GM04503 (cell line): ENCODE measurements at regions not wholly inside any gene's neighbourhood (a gene's known extent, or its start where the extent isn't known, plus 50 kb on each side); places are given as distances from the start of the nearest gene placed in this dataset.
A peak's percentile ranks its signal among the peaks of the same experiment; 100 is the strongest.

Experiments
- DNase-seq: peaks from one replicate; pipeline ENCODE4 v3.0.0-alpha.2; 2012; ENCODE audit warnings: low read depth

DNA sequence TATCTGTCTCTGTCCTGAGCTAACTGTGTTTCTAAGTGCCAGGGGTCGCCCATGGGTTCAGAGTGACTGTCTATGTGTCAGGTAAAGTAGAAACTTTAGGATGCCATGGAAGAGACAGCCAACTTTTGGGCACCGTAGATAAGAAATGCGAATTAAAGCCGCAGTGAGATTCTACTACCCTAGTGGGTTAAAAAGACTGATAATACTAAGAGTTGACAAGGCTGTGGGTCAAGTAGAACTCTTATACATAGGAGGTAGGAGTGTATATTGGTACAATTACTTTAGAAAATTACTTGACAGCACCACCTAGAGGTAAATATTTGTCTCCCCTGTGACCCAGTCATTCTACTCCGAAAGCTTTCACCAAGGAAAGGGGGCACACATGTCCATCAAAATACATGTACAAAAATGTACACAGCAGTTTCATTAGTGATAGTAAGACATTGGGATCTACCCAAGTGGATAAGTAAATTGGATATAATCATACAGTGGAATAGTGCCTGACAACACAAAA, 371.3 kb downstream of the SLC4A3 start:
- no peak for DNase-seq

DNA sequence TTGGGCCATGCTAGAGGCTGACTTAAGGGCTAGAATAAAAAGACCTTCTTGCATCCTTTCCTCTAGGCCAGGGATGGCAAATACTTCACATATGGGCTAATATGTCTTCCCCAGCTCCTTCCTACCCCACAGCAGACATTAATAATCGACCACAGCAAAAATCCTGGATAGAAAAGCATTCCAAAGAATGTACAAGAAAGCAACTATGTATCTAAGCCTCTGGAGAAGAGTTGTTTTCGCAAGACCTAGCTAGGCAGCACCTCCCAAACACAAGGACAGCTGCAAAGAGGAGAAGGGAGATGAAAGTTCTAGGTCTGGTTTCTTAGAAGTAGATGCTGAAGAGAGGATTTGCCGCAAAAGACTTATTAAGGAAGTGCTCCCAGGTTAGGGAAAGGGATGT, 372.6 kb downstream of the SLC4A3 start:
- no peak for DNase-seq

DNA sequence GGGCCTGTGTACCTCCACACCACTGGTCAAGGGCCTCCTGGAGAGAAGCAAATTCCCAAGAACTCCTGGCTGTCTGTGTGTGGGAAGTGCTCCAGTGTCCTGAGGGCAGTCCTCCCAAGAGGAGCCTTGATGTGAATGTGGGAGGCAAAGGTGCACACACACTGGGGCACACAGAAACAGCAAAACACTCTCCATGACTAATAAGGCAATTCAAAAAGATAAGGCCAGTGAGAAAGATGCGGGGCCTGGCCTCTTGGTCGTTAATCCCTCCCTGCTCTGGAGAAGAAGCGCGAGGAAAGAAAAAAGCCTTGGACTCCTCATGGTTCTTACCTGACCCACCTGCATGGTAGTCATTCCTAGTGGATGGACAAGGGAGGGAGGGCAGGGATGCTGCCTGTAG, 373.2 kb downstream of the SLC4A3 start:
- no peak for DNase-seq

DNA sequence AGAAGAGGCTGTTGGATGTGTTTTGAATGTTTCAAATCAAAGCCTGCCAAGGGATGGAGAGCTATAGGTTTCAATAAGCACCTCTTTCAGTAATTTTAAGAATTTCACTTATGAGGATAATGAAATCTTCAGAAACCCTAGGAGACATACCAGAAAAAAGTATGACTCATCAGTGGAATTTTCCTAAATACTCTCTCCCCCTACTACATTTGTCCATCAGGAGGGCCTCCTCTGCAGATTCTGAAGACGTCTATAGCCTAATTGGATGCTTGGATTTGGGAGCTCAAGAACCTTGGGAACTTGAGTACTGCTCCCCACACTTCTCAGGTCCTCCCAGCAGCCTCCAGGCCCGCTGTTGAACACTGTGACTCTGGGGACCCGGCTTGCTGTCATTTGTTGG, 374.3 kb downstream of the SLC4A3 start:
- DNase-seq: no peak

DNA sequence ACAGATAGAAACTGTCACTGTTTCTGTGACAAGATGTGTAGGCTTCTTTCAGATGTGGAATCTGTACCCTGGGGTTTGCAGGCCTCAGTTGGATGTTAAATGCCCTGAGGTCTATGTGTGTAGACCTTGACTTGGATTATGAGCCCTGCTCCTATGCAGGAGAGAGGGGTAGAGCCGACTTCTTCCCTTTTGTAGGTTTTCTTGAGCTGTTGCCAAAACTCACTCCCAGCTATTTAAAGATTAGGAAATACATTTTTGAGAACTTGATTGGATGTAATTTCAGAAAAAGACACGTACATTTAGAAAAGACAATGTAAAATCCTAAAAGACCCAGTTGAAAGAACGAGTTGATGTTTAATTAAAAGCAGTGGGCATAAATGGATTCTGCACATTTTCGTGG, 374.8 kb downstream of the SLC4A3 start:
- DNase-seq: no peak

DNA sequence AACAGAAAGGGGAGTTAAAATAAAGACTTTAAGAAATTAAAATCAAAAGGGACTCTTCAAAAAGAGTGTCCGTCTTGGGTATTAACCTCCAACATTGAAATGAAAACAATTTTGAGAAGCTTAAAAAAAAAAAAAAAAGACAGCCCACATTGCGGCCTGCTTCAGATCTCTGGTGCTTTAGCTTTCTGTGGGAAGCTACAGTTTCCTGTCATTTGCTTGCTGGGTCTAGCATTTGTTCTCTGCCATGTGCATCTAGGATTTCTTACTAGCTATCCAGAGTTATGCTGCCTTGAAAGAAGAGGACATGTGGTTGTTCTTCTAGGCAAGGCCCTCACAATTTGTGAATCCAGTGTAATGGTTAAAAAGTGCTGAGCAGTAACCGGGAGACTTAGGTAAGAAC, 375.3 kb downstream of the SLC4A3 start:
- DNase-seq: no peak

DNA sequence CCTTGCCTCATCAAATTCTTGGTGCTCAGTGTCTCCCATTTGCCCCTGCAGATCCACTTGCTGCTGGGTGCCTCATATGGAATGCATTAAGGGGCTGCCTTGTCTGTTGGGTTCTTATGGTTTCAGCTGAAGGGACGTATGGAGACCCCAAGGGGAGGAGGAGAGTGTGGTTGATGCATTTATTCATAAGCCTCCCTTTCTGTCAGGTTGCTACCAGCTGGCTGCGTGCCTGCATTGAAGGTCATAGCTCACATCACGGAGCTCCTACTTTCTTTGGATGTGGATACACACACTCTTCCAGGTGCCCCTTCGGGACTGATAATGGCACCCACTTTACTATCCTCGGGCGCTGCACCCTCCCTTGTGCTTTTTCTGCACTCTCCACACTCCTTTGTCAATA, 377.9 kb downstream of the SLC4A3 start:
- DNase-seq: no peak

DNA sequence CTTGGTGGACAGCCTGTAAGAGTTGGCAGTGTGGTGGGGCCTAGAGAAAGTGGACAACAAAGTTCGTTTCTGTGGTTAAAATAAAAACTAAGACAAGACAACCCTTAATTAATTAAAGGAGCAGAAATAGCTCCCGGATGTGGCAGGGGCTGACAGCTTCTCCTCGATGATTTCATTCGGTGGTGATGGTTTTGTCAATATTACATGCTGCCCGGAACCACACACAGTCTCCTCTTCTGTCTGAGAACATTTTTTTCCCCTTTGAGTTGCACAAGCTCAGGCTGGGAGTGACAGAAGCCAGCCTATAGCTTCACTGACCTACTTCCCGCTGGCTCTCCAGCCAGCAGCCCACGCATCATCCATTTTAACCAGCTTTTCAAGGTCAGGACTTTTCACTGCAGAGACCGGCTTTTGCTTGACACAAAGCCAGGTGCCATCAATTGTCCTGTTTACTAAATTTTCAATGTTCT, 378.8 kb downstream of the SLC4A3 start:
- no peak for DNase-seq

DNA sequence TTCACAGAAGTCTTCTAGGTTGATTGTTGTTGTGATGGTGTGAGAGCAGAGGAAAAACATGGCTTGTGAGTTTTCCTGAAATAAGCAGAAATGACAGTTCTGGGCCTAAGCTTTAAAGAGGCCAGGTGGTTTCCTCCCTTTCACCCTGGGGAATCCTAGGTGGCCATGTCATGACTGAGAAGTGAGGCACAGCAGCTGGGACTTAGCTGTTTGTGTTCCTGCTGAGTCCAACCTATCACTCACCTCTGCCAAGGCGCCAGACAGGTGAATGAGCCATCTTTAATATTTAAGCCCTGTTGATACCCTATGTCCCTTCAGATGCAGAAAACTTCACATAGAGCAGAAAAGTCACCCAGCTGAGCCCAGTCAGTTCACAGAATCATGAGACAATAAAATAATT, 384.4 kb downstream of the SLC4A3 start:
- no peak for DNase-seq

DNA sequence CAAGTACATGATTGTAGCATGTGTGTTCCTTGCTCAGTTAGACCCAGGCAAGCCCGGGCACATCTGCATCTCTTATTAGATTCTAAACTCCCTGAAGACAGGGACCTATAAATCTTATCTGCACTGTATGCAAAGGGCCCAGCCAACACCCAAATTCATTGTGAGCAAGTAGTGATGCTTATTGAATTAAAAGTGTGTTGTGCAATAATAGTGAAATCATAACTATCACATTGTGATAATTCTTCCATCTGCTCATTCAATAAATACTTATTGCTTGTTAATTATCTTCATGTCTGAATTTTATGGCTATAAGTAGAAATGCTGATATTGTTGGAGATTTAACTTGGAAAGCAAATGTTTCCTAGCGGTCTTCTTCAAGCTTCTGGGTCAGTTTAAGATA, 387.5 kb downstream of the SLC4A3 start:
- DNase-seq: no peak

DNA sequence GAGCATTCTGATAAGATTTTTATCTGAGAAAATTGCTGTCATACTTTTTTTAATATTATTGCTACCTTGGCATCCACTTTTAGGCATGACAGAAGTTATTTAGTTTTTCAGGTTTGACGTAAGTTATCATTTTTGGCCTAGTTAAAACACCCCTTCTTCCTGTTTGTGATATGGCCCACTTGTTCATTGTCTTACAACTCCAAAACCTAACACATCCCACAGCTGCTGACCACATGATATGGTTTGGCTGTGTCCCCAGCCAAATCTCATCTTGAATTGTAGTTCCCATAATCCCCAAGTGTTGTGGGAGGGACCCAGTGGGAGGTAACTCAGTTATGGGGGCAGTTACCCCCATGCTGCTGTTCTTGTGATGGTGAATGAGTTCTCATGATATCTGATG, 388.1 kb downstream of the SLC4A3 start:
- no peak for DNase-seq

DNA sequence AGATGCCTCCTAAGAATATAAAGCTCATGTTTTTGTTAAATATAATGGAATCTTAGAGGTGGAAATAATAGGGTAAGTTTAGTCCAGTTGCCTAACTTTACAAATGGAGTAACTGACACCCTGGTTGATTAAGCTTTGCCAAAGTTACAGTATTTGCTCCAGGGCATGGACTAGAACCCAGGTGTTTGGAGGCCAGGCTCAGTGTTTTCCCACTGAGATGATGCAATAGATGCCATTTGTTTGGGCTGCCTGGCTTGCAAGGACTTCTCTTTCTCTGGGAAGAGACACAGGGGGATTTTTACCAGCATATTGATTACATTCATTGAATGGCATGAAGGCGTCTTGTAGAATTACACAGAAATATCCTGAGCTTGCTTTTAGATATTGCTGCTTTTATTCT, 397.8 kb downstream of the SLC4A3 start:
- no peak for DNase-seq

DNA sequence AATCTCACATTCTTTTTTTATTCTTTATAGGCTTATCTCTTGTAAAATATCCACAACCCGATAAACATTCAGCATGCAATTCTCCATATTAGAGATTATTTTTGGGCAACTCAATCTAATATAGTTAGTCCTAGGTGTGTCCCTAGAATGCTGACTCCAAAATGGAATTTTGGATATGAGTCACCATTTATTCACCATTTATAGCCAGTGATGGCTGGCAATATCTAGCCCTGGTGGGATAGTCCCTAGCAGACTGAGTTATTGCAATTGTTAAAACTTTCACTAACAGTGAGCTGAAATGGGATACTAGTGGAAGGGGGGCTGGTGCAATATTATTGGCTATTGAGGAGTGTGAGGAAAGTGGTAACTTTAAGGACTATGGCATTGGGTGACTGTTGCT, 401.6 kb downstream of the SLC4A3 start:
- no peak for DNase-seq

DNA sequence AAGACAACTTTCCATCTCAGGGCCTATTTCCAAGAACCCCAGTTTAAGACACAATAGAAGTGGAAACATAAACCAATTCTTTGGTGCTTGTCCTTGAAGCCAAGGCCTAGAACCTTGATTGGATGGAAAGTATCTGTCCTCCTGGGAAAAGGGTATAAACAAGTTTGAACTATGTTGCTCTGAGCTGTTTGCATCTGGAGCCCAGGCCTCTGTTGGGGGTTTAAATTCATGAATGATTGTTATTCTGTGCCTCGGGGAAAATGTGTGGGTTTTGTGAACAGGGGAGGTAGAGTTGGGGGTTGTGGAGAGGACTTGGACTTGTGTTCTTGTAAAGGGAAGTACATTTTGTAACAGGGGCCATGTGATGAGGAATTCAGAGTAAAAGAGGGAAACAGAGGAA, 406.1 kb downstream of the SLC4A3 start:
- no peak for DNase-seq

DNA sequence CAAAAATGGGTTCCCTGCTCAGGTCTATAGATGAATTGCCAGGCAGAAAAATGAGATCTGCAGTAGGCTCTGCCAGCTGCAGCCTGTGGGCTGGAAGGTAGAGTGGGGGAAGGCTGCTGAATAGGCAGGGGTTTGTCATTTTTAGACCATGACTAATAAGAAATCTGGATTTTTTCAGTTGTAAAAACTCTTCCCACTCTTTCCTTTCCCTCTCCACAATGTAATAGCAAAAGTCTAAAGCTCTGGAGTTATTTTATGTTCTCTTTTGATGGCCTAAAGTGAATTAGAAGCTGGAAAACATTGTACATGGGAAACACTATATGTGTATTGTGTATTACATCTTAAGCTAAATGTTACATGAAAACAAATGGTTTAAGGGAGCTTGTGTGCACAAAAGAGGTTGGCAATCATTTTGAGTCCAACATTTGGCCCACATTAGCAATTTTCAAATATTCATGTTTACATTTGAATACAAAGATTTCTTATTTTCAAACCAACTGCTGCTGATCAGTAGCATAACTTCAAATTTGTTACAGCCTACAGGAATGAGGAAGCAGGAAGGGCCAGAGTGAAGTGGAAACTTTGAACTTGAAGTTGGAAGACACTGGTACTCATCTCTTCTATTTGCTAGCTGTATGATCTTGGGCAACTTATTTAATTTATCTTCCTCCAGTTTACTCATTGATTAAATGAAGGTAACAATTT, 407.1 kb downstream of the SLC4A3 start:
- DNase-seq: peak; percentile 36

DNA sequence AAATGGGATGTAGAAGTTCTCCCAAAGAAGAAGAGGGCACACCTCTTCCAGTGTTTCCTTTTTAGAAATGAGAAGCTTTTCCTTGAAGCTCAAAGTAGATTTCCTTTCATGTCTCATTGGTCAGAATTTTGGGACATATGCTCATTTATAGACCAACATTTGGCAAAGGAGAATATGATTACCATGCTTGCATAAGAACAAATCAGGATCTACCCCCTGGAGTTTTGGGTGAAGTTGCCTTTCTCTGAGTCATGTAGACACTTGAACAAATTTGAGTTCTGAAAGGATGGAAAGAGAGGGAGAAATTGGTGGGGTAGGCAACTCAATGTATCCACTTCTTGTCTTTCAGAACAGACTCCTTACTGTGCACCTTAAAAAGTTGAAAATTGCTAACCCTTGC, 409.0 kb downstream of the SLC4A3 start:
- DNase-seq: no peak

DNA sequence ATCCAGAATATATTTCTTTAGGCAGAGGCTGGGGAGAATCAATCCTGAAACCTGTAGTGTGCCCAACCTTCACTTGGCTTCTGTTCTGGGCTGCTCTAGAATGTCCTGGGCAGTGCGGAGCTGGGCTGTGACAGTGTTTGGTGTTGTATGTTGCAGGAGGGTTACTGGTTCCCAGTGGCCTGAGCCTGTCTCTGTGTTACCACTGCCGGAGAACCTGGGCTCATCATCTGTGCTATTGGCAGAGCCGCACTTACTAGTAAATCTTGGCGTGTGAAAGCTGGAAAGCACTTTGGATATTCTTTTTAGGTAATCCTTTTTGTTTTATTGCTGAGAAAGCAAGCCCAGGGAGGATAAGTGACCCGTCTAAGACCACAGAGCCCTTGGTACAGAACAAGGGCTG, 412.9 kb downstream of the SLC4A3 start:
- no peak for DNase-seq

DNA sequence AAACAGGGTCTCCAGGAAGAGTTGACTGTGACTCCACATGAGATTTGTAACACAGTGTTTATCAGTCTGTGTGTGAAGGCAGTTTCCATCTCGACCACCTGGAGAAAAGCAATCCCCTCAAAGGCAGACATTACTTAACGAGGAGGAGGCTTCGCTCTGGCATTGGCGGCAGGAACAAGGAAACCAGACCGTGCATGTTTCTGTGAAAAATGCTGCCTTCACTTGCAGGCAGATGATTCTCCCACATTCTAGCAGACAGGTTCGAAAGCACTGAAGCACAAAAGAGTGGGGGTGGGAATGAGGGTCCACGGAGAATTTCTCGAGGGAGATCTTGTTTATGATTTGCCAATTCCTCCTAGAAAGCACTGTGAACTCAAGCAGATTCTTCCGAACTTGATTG, 414.0 kb downstream of the SLC4A3 start:
- no peak for DNase-seq

DNA sequence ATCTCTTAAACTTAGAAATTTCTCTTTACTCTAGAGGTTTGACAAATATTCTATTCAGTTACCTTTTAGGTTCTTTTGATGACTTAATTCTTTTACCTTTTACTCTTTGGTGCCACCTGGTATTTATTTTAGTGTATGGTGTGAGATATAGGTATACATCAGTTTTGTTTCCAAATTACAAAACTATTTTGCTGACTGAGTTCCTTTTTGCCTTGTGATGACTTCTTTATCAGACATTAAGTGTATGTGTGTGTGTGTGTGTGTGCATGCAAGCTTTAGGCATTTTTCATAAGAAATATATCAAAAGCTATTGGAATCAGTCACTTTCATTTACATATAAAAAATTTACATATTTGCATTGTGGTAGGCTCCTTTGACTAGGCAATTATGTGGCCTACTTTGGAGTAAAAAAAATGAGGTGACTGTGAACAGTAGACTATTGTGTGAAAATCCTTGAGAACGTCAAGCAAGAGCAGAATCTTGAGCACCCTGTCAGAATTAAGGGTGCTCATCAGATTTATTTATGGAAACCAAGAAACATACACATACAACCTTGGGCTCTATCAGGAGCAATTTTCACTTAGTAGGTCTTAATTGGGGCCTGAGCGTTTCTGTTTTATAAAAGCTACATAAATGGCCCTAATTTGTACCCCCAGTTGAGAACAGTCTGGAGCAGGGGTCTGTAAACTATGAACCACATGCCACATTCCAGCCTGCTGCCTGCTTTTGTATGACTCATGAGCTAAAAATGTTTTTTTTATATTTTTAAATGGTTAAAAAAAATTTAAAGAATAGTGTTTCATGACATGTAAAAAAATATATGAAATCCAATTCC, 415.9 kb downstream of the SLC4A3 start:
- no peak for DNase-seq

DNA sequence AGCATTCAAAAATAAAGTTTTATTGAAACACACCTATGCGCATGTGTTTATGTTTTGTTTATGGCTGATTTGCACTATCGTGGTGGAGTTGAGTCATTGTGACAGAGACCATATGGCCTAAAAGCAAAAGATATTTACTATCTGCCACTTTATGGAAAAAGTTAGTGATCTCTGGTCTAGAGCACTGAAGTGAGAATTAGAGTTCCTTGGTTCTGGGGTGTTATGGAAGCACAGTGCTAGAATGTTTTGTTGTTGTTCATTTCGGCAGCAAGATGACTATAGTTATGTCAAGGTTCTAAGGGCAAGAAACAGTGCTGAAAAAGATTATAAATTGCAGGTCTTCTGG, 416.5 kb downstream of the SLC4A3 start:
- DNase-seq: no peak

DNA sequence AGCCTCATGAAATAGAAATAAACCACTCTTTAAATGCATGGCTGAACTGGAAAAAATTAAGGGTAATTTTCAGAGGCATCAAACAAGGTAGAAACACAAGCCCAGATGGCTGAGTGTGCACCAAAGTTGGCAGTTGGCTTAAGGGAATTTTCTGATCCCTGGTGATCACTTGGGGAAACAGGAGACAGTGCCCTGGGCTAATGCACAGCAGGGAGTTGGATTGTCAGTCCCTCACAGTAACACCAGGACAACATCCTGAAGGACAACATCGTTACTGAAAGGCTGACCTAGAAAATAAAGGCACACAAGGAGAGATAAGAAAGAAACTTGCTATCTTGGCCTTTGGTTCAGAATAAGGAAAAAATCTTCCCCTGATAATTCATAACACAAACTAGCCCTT, 417.0 kb downstream of the SLC4A3 start:
- DNase-seq: no peak

DNA sequence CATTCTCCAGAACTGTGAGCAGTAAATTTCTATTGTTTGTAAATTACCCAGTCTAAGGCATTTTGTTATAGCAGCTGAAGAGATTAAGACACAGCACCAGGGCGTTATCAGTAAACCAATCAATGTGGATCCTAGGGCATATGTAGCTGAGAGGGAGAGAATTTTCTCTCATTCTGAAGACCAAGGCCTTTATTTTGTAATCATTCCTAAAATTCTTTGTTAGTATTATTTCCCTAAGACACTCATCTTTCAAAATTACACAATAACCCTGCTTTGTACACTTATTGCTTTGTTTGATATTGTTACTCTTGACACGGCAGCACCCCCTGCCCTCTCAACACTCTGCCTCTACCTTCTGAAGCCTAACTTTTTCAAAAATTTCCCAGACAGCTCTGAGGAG, 419.1 kb downstream of the SLC4A3 start:
- DNase-seq: no peak

DNA sequence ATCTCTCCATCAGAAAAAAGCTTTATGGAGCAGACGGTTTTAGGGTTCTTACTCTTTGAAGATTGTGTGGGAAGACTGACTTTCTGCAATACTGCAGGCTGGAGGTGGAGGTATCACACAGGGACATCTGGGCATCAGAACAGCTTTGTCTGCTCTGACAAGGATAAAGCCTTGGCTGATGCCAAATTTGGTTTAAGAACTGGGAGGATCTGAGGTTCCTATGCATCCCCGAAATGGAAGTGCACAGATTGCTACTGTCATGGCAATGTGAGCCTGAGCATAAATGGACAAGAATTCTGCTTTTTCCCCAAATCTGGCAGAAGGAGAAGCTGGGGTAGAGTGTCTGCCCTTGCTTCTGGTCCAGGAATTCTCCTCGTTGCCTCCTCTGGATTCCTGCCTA, 424.3 kb downstream of the SLC4A3 start:
- DNase-seq: no peak

DNA sequence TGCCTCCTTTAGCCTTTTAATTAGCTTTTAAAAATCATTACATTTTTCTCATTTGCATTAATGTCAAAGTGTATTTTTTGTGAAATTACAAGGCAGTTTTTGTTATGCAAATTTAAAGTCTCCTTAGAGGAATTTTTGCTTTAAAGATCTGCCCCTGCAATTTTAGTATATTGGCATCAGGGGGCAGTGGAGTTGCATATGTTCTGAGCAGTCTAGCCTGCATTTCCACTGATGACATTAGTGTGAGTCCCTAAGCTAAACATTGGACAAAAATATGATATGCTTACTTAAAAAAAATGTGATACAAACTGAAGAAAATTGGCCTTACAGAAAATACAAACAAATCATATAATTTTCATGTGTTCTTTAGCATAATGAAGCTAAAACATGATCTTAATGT, 426.5 kb downstream of the SLC4A3 start:
- no peak for DNase-seq
